Lower leg skin (tissue), 4 donors: ENCODE measurements at regions not wholly inside any gene's neighbourhood (a gene's known extent, or its start where the extent isn't known, plus 50 kb on each side); places are given as distances from the start of the nearest gene placed in this dataset.

ENCODE experiments used
- DNase-seq, 2 donors: peaks; one replicate each; pipeline ENCODE4 v3.0.0-alpha.2; 2019; ENCODE audit warnings: low spot score in 2 of 2
- H3K4me3 ChIP-seq: fragments of 200-600 bp; sonication (generic); 2 replicates; pipeline ENCODE4 v1.5.1; 2017; ENCODE audit warnings: mild to moderate bottlenecking, low read depth; ENCODE audit not compliant: poor library complexity, severe bottlenecking
- POLR2A ChIP-seq, 2 donors: fragments of 450-650 bp; IDR thresholded peaks; one replicate each; pipeline ENCODE4 v1.6.1; 2016 to 2017; ENCODE audit warnings: antibody characterized with exemption in 2 of 2, mild to moderate bottlenecking in 1 of 2, moderate library complexity in 1 of 2
- WGBS, 2 donors: methylation state at CpG; one replicate each; pipeline ENCODE4 v1.1.5; 2018; 5-methylcytosine and 5-hydroxymethylcytosine counted together
- intact Hi-C: fragments of 100-400 bp; cut with DNase I; formaldehyde crosslinking; loops from one replicate; pipeline ENCODE4 v1.15.0; 2023; ENCODE audit warnings: low total_unique reads
- TF ChIP-seq, protein P1 (sequence below), 3 donors: fragments of 450-650 bp; IDR thresholded peaks; one replicate each; pipeline ENCODE4 v1.5.1; 2016; ENCODE audit warnings: antibody characterized with exemption in 3 of 3, mild to moderate bottlenecking in 3 of 3, moderate library complexity in 2 of 3

GRCh38 chr12:91786499-91787272 lies 359.0 kb downstream of the BTG1 start:
- 95 to 96% methylated on average over 2 of the region's 2 CpGs for WGBS, 2 donors
- H3K4me3 ChIP-seq: no peak overlapping the region
- DNase-seq: no peak
- TF ChIP-seq, protein P1, sequence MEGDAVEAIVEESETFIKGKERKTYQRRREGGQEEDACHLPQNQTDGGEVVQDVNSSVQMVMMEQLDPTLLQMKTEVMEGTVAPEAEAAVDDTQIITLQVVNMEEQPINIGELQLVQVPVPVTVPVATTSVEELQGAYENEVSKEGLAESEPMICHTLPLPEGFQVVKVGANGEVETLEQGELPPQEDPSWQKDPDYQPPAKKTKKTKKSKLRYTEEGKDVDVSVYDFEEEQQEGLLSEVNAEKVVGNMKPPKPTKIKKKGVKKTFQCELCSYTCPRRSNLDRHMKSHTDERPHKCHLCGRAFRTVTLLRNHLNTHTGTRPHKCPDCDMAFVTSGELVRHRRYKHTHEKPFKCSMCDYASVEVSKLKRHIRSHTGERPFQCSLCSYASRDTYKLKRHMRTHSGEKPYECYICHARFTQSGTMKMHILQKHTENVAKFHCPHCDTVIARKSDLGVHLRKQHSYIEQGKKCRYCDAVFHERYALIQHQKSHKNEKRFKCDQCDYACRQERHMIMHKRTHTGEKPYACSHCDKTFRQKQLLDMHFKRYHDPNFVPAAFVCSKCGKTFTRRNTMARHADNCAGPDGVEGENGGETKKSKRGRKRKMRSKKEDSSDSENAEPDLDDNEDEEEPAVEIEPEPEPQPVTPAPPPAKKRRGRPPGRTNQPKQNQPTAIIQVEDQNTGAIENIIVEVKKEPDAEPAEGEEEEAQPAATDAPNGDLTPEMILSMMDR (IDR thresholded peaks at IDR 0.05): no peak
- TF ChIP-seq POLR2A (IDR thresholded peaks at IDR 0.05): no peak
- intact Hi-C loops: no loop called here

DNA sequence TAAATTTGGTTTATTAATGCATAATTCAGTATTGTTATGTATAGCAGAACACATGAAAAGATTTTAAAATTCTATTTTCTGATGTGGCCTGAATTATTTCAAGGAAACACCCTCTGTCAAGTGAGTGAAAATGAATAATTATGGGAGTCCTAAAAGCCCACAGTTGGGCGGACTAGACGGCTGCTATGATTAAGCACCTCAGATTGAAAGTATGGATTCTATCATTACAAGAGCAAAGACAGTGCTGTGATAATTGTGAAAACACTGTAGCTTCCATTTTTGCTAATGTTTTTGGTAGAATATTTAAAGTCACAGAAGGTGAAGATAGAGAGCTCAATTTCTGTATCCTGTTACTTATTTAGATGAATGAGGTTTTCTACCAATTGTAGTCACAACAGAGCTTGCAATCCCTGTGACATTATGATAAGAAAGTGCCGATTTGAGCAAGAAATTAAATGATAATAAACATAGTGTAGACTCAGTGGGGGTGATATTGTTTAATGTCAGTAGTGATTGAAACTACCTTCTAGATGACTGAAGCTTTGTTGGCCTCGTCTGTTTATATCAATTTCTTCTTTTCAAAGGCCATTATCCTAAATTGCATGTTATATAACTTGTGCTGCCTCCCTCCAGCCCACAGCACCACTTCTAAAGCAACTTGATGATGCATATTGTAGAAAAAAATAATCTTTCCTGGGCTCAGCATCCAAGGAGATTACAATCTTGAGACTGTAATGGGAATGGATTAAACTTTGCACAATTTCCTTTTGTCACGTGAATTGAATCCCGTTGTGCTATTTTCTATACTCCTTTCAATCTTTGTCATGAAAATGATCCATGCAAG lies 359.8 kb downstream of the BTG1 start:
- no peak for TF ChIP-seq POLR2A (IDR thresholded peaks at IDR 0.05)
- TF ChIP-seq, protein P1 (IDR thresholded peaks at IDR 0.05): no peak
- intact Hi-C loops: no loop called here
- no peak overlapping the region for H3K4me3 ChIP-seq
- no peak for DNase-seq
- 84 to 85% methylated on average over 6 of the region's 6 CpGs for WGBS, 2 donors

GRCh38 chr12:91781114-91781513 lies 364.5 kb downstream of the BTG1 start:
- no peak overlapping the region for H3K4me3 ChIP-seq
- intact Hi-C loops: no loop called here
- WGBS, 2 donors: 90 to 94% methylated on average over 2 of the region's 2 CpGs
- TF ChIP-seq, protein P1 (IDR thresholded peaks at IDR 0.05): no peak
- no peak for TF ChIP-seq POLR2A (IDR thresholded peaks at IDR 0.05)
- DNase-seq: no peak

DNA sequence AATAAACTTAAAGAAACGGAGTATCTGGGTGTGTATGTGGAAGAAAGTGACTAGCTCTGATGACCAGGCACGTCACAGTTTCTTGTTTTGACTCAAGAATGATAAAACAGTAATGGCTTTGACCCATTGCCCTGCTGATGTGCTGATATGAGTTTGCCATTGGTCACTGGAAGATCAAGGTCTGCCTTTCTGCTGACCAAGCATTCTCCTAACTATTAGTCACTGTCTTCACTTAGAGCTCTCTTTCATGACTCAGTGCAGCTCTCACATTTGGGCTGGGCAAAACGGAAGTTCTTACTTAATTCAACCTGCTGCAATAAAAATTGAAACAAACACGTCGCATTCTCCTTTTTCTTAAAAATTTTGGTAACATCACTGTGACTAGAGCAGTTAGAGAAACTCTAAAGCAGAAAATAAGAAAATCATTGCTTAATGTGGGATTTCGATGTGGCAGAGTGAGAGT lies 366.7 kb downstream of the BTG1 start:
- WGBS, 2 donors: 37 to 38% methylated on average over 6 of the region's 6 CpGs
- TF ChIP-seq, protein P1 (IDR thresholded peaks at IDR 0.05): no peak
- TF ChIP-seq POLR2A (IDR thresholded peaks at IDR 0.05): no peak
- no peak overlapping the region for H3K4me3 ChIP-seq
- peak in 1 of 2 donors; percentile 50 for DNase-seq
- intact Hi-C loops: no loop called here

DNA sequence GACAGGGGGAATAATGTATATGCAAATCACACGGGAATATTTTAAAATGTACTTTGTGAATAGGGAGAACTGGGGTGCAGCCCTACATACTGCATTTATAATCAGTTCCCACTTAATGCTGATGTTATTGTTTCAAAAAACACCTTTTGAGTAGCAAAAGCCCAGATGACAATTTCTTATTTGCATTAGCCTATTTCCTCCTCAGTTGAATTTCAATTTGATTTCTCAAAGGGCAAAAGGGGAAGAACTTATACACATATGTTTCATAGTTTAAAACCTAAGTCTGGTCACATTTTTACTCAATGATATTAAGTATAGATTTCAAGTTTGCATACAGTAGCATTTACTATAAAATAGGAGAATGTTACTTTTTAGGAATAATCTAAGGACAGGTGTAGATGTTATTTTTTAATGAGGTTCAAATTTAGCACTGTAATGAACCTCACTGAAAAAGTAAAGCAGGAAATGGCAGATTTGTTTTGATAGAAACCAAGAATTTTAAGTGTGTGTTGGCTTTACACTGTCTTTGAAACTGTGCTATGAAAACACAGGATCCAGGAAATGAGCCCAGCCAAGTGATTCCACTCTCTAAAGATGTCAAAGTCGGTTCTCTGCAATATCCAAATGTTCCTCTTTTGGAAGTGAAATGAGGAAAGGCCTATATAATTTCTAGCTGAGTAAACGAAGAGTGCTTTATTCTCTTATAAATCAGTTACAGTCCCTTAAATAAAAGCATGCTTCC lies 367.4 kb downstream of the BTG1 start:
- DNase-seq: no peak
- H3K4me3 ChIP-seq: no peak overlapping the region
- TF ChIP-seq POLR2A (IDR thresholded peaks at IDR 0.05): no peak
- TF ChIP-seq, protein P1 (IDR thresholded peaks at IDR 0.05): no peak
- intact Hi-C loops: no loop called here
- 47 to 54% methylated on average over 3 of the region's 3 CpGs for WGBS, 2 donors
